Omental fat pad (tissue), 3 donors: ENCODE measurements at regions not wholly inside any gene's neighbourhood (a gene's known extent, or its start where the extent isn't known, plus 50 kb on each side); places are given as distances from the start of the nearest gene placed in this dataset.

Experiments
- ATAC-seq: fragments of 150-250 bp; one replicate; pipeline ENCODE4 v1.9.1; 2016; ENCODE audit warnings: mild to moderate bottlenecking, moderate library complexity; ENCODE audit not compliant: low FRiP score
- DNase-seq: peaks from one replicate; pipeline ENCODE4 v3.0.0-alpha.2; 2019; ENCODE audit warnings: low spot score
- TF ChIP-seq, protein P1 (sequence below), 3 donors: fragments of 450-650 bp; IDR thresholded peaks; one replicate each; pipeline ENCODE4 v1.5.1; 2016 to 2017; ENCODE audit warnings: antibody characterized with exemption in 3 of 3, mild to moderate bottlenecking in 3 of 3, moderate library complexity in 2 of 3

DNA sequence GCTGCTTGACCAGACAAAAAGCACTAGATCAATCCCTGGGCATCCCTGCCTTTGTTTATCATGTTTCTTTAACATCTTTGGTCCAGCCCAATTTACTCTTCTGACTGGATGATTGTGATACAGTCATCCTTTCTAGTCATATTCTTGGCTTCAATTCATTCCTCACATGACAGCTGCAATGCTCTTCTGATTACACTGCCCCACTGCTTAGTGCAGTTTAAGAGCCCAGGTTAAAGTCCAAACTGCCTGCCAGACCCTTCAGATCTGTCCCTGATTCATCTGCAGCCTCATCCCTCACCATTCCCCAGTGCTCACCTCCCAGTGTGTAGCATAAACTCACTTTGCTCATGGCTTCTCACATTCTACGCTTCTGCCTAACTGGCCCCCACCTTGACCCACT is 383.8 kb downstream of the TNS3 start:
- TF ChIP-seq, protein P1, sequence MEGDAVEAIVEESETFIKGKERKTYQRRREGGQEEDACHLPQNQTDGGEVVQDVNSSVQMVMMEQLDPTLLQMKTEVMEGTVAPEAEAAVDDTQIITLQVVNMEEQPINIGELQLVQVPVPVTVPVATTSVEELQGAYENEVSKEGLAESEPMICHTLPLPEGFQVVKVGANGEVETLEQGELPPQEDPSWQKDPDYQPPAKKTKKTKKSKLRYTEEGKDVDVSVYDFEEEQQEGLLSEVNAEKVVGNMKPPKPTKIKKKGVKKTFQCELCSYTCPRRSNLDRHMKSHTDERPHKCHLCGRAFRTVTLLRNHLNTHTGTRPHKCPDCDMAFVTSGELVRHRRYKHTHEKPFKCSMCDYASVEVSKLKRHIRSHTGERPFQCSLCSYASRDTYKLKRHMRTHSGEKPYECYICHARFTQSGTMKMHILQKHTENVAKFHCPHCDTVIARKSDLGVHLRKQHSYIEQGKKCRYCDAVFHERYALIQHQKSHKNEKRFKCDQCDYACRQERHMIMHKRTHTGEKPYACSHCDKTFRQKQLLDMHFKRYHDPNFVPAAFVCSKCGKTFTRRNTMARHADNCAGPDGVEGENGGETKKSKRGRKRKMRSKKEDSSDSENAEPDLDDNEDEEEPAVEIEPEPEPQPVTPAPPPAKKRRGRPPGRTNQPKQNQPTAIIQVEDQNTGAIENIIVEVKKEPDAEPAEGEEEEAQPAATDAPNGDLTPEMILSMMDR (IDR thresholded peaks at IDR 0.05): no peak
- no peak for DNase-seq
- no peak for ATAC-seq

DNA sequence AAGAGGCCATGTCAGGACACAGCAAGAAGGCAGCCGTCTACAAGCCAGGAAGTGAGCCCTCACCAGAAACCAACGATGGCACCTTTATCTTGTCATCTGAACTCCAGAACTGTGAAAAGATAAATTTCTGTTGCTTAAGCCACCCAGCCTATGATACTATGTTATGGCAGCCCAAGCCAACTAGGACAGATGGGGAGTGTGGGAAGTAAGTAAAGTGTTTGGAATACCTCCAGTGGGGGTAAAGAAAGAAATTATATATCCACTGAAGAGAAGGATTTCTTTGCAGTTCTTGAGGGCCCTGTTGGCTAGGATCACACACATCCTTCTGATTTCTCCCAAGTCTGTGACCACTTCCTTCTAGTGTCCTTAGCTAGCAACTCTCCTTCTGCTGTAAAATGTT is 384.4 kb downstream of the TNS3 start:
- no peak for DNase-seq
- no peak for ATAC-seq
- TF ChIP-seq, protein P1 (IDR thresholded peaks at IDR 0.05): no peak

DNA sequence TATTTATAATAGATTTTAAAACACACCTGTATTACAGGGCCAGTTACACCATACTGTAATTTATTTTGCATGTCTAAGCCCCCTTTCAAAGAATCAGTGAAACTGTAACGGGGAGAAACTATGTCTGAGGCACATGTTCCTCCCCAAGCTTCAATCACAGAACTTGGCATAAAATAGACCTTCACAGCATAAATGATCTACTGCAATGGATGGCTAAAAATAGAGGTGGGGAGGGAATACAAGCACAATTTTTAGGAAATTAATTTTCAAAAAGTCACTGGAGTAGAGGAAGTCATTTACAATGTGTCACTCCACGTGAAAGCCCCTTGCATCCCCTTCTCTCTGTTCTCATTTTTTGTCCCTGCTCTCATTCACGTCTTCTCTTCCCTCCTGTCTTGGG is 385.2 kb downstream of the TNS3 start:
- TF ChIP-seq, protein P1 (IDR thresholded peaks at IDR 0.05): no peak
- no peak for DNase-seq

DNA sequence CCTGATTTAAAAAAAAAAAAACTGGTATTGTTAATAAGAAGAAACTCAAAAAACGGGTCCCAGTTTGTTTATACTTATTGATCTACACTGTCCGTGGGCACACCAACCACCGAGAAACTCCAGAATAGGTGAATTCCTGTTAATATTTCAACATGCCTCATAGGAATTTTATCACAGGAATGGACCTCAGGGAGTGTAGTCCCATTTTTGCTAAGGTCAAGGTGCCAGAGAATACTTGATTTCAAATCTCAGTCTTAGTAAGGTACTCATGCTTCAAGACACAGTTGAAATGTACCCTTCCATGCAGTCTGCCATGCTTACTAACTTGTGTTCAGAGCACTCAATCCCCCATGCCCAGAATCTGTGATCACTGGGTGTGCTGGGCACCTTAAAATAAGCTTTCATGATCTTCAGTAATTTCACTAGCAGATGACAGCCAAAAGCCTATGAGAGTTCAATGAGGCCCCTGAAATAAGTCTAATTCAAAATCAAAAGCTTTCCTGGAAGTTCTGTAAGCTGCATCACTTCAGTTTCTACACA is 385.7 kb downstream of the TNS3 start:
- TF ChIP-seq, protein P1 (IDR thresholded peaks at IDR 0.05): no peak
- ATAC-seq (no peak), DNase-seq (no peak)

More for the DNA sequence above, 385.2 kb downstream of the TNS3 start:
- no peak for ATAC-seq

DNA sequence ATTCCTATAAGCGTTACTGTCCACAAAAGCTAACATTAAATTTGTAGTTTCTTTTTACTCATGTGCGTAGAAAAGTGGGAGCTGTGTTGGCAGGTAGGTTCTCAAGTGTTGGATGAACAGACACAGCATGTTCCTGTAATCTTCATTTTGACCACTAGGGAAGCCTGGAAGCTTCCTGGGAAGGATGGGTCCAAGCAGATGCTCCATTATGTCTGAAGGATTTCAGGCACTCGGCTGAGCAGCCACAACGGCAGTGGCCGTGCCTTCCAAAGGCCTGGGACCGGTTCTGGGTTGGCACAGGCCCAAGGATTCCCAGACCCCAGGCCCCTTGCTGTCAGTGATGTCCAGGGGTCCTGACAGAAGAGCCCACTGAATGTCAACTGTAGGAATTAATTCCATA is 386.3 kb downstream of the TNS3 start:
- DNase-seq (no peak), ATAC-seq (no peak)
- TF ChIP-seq, protein P1 (IDR thresholded peaks at IDR 0.05): no peak

DNA sequence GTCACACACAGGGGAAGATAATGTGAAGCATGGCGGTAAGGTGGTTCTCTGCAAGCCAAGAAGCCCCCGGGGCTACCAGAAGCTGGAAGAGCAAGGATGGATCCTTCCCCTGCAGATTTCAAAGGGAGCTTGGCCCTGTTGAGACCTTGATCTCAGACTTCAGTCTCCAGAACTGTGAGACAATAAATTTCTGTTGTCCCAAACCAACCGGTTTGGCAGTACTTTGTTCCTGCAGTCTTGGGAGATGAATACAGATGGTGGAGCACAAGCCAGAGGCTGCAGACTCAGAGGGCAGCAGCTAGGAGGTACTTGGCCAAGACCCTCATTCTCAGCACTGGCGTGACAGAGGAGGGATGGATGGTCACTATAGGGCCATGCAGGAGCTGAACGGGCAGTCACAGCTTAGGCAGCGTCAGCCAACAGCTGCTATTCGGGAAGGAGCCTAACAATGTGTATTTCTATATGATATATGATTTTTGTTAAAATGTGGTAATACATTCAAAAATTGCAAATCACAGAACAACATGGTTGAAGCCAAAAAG is 387.3 kb downstream of the TNS3 start:
- TF ChIP-seq, protein P1 (IDR thresholded peaks at IDR 0.05): no peak
- ATAC-seq (no peak), DNase-seq (no peak)

DNA sequence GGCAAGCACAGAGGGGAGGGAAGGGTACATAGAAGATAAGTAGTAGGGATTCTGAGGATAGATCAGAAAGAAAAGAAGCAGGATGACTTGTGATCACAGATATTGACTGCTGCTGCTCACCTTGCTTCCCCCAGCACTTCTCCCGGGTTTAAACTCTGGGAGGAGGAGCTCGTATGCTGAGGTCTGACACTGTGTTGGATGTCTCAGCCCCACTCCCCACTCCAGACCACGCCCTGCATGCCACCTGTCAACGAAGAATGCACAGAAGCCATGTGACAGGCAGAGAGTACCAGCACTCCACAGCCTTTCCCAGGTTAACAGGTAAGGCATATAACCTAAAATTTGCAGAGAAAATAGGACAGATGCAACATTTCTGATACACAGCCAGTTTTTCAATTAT is 388.9 kb downstream of the TNS3 start:
- ATAC-seq: no peak
- DNase-seq: no peak
- TF ChIP-seq, protein P1 (IDR thresholded peaks at IDR 0.05): no peak
